B cell (primary cell): ENCODE measurements at regions not wholly inside any gene's neighbourhood (a gene's known extent, or its start where the extent isn't known, plus 50 kb on each side); places are given as distances from the start of the nearest gene placed in this dataset.

Experiments
- CTCF ChIP-seq: fragments of 200-600 bp; IDR thresholded peaks from one replicate; pipeline ENCODE4 v1.8.0; 2022; ENCODE audit warnings: antibody characterized with exemption, mild to moderate bottlenecking
- EZH2 ChIP-seq: IDR thresholded peaks from 2 replicates; pipeline ENCODE4 v1.6.1; 2012; ENCODE audit warnings: borderline replicate concordance, low read depth, mild to moderate bottlenecking, moderate library complexity, low read length; ENCODE audit not compliant: insufficient read depth, poor library complexity, severe bottlenecking

- no peak for TF ChIP-seq CTCF
- no peak for TF ChIP-seq EZH2
These were observed 535.2 kb downstream of the LIG4 start for GRCh38 chr13:107680115-107680514.
